DOHH2 (cell line): ENCODE measurements at regions not wholly inside any gene's neighbourhood (a gene's known extent, or its start where the extent isn't known, plus 50 kb on each side); places are given as distances from the start of the nearest gene placed in this dataset.

Experiments used
- H3F3A ChIP-seq: fragments of 200-600 bp; sonication (generic), shearing (Covaris generic); 2 replicates; pipeline ENCODE4 v1.6.0; 2016; ENCODE audit warnings: antibody characterized with exemption, mild to moderate bottlenecking; ENCODE audit not compliant: control insufficient read depth, insufficient read depth
- H3K27ac ChIP-seq: fragments of 200-600 bp; sonication (generic); 2 replicates; pipeline ENCODE4 v1.5.1; 2014; ENCODE audit warnings: low read depth, mild to moderate bottlenecking, low read length, moderate library complexity
- H3K27me3 ChIP-seq: fragments of 200-600 bp; sonication (generic); 2 replicates; pipeline ENCODE4 v1.6.1; 2014; ENCODE audit warnings: mild to moderate bottlenecking, low read length, mixed read lengths; ENCODE audit not compliant: control insufficient read depth
- H3K36me3 ChIP-seq: fragments of 200-600 bp; sonication (generic); 2 replicates; pipeline ENCODE4 v1.6.1; 2014; ENCODE audit warnings: mild to moderate bottlenecking, low read length, moderate library complexity, mixed read lengths; ENCODE audit not compliant: control insufficient read depth
- H3K4me1 ChIP-seq: fragments of 200-600 bp; sonication (generic); 2 replicates; pipeline ENCODE4 v1.6.1; 2014; ENCODE audit warnings: mild to moderate bottlenecking, low read length, mixed read lengths; ENCODE audit not compliant: control insufficient read depth
- H3K4me2 ChIP-seq: fragments of 200-600 bp; sonication (generic); 2 replicates; pipeline ENCODE4 v1.6.0; 2014; ENCODE audit warnings: mild to moderate bottlenecking, low read length, moderate library complexity
- H3K4me3 ChIP-seq: fragments of 200-600 bp; sonication (generic); 2 replicates; pipeline ENCODE4 v1.5.1; 2014; ENCODE audit warnings: mild to moderate bottlenecking, low read length, mixed read lengths
- H3K79me2 ChIP-seq: fragments of 200-600 bp; sonication (generic); 2 replicates; pipeline ENCODE4 v1.6.1; 2014; ENCODE audit warnings: mild to moderate bottlenecking, low read length, mixed read lengths; ENCODE audit not compliant: control insufficient read depth
- H3K9me2 ChIP-seq: fragments of 200-600 bp; sonication (generic); replicated peaks from 2 replicates; pipeline ENCODE4 v1.6.1; 2014; ENCODE audit warnings: mild to moderate bottlenecking, low read length, mixed read lengths; ENCODE audit not compliant: control insufficient read depth
- H3K9me3 ChIP-seq: fragments of 200-600 bp; sonication (generic); 2 replicates; pipeline ENCODE4 v1.6.1; 2014; ENCODE audit warnings: antibody characterized with exemption, low read length, mixed read lengths; ENCODE audit not compliant: control insufficient read depth, insufficient read depth
- H4K20me1 ChIP-seq: fragments of 200-600 bp; sonication (generic); 2 replicates; pipeline ENCODE4 v1.6.0; 2014; ENCODE audit warnings: low read depth, mild to moderate bottlenecking, antibody characterized with exemption, low read length, moderate library complexity; ENCODE audit not compliant: control insufficient read depth, insufficient read depth
- CTCF ChIP-seq: fragments of 200-600 bp; sonication (generic); IDR thresholded peaks from one replicate; pipeline ENCODE4 v1.5.1; 2014; ENCODE audit warnings: antibody characterized with exemption, mild to moderate bottlenecking, low read depth, low read length; ENCODE audit not compliant: poor library complexity, severe bottlenecking
- EZH2phosphoT487 ChIP-seq: fragments of 200-600 bp; sonication (generic); IDR thresholded peaks from 2 replicates; pipeline ENCODE4 v1.6.1; 2017; ENCODE audit warnings: borderline replicate concordance, mild to moderate bottlenecking, antibody characterized with exemption, low read length, moderate library complexity, mixed read lengths

GRCh38 chr15:91694131-91694830 is 159.2 kb upstream of the SLCO3A1 start:
- Histone ChIP-seq H3K4me3 (no peak overlapping the region), H3K4me1 (no peaks in the 10 kb centered on the region), H3K27me3 (no peaks in the 10 kb centered on the region), H3K79me2 (no peaks in the 10 kb centered on the region), H3K9me3 (no peaks in the 10 kb centered on the region), H3K27ac (no peak overlapping the region), H3K36me3 (no peaks in the 10 kb centered on the region), H4K20me1 (no peaks in the 10 kb centered on the region), H3K9me2 (no peaks in the 10 kb centered on the region), H3F3A (no peaks in the 10 kb centered on the region), H3K4me2 (no peak overlapping the region)
- TF ChIP-seq CTCF (no peak), EZH2phosphoT487 (no peak)

GRCh38 chr15:91694831-91695210 is 158.7 kb upstream of the SLCO3A1 start:
- H3K9me3 ChIP-seq, result no peaks in the 10 kb centered on the region
- no peak overlapping the region for H3K4me2 ChIP-seq
- H3K4me1 ChIP-seq, result no peaks in the 10 kb centered on the region
- no peak overlapping the region for H3K4me3 ChIP-seq
- H3K9me2 ChIP-seq, result no peaks in the 10 kb centered on the region
- no peaks in the 10 kb centered on the region for H3F3A ChIP-seq
- H3K27ac ChIP-seq, result no peak overlapping the region
- H3K27me3 ChIP-seq, result no peaks in the 10 kb centered on the region
- TF ChIP-seq CTCF (no peak), EZH2phosphoT487 (no peak)
- no peaks in the 10 kb centered on the region for H4K20me1 ChIP-seq
- H3K79me2 ChIP-seq, result no peaks in the 10 kb centered on the region
- no peaks in the 10 kb centered on the region for H3K36me3 ChIP-seq

GRCh38 chr15:91695799-91696198 is 157.7 kb upstream of the SLCO3A1 start:
- Histone ChIP-seq H3K4me1 (no peaks in the 10 kb centered on the region), H3K36me3 (no peaks in the 10 kb centered on the region), H3K27me3 (no peaks in the 10 kb centered on the region), H4K20me1 (no peaks in the 10 kb centered on the region), H3K4me2 (no peak overlapping the region), H3K27ac (no peak overlapping the region), H3K79me2 (no peaks in the 10 kb centered on the region), H3F3A (no peaks in the 10 kb centered on the region), H3K9me3 (no peaks in the 10 kb centered on the region), H3K9me2 (no peaks in the 10 kb centered on the region), H3K4me3 (no peak overlapping the region)
- no peak for TF ChIP-seq CTCF
